Neutrophil (primary cell): ENCODE measurements at regions not wholly inside any gene's neighbourhood (a gene's known extent, or its start where the extent isn't known, plus 50 kb on each side); places are given as distances from the start of the nearest gene placed in this dataset.

Experiments
- H3K27ac ChIP-seq: fragments of 200-600 bp; sonication (generic); 2 replicates; pipeline ENCODE4 v1.5.1; 2016; ENCODE audit warnings: mild to moderate bottlenecking, moderate library complexity
- H3K27me3 ChIP-seq: fragments of 200-600 bp; sonication (generic); 2 replicates; pipeline ENCODE4 v1.6.0; 2016; ENCODE audit warnings: mild to moderate bottlenecking
- H3K36me3 ChIP-seq: fragments of 200-600 bp; sonication (generic); 2 replicates; pipeline ENCODE4 v1.5.1; 2017
- H3K4me1 ChIP-seq, 2 experiments: fragments of 200-600 bp in 1 of 2; sonication (generic) in 1 of 2; 1 replicate in 1 of 2; 2 replicates in 1 of 2; pipeline versions ENCODE4 v1.5.1 to v1.6.1; 2013 to 2016; ENCODE audit warnings: low read depth in 1 of 2, low read length in 1 of 2, mild to moderate bottlenecking in 1 of 2, moderate library complexity in 1 of 2; ENCODE audit not compliant: control insufficient read depth in 1 of 2, insufficient read depth in 1 of 2
- H3K4me3 ChIP-seq, 2 experiments: fragments of 200-600 bp in 1 of 2; sonication (generic) in 1 of 2; 1 replicate in 1 of 2; 2 replicates in 1 of 2; pipeline ENCODE4 v1.5.1; 2013 to 2016; ENCODE audit warnings: low read depth in 1 of 2, low read length in 1 of 2, mild to moderate bottlenecking in 1 of 2, moderate library complexity in 1 of 2
- H3K9me3 ChIP-seq: fragments of 200-600 bp; sonication (generic); 2 replicates; pipeline ENCODE4 v1.5.1; 2016
- TF ChIP-seq, protein P1 (sequence below): fragments of 200-600 bp; sonication (generic); IDR thresholded peaks from 2 replicates; pipeline ENCODE4 v1.5.1; 2016; ENCODE audit warnings: antibody characterized with exemption

DNA sequence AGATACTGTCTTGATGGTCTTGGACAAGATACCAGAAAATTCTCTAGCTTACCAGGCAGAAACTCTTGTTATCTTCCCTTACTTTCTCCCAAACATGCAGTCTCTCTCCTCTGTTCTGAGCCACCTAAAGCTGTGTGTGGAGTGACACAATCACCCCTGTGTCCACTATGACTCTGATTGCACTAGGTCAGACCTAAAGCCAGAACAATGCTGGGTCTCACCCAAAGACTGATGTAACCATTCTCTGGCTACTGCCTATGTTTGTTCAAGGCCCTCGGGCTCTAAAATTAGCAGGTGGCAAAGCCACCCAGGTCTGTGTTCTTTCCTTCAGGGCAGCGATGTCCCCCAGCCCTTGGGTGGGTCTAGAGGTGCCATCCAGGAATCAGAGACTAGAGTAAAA lies 200.5 kb downstream of the KCNA4 start:
- Histone ChIP-seq H3K27me3 (no peaks in the 10 kb centered on the region), H3K4me3 (no peak overlapping the region), H3K9me3 (no peaks in the 10 kb centered on the region), H3K27ac (no peak overlapping the region), H3K36me3 (no peaks in the 10 kb centered on the region), H3K4me1 (no peaks in the 10 kb centered on the region)
- TF ChIP-seq, protein P1, sequence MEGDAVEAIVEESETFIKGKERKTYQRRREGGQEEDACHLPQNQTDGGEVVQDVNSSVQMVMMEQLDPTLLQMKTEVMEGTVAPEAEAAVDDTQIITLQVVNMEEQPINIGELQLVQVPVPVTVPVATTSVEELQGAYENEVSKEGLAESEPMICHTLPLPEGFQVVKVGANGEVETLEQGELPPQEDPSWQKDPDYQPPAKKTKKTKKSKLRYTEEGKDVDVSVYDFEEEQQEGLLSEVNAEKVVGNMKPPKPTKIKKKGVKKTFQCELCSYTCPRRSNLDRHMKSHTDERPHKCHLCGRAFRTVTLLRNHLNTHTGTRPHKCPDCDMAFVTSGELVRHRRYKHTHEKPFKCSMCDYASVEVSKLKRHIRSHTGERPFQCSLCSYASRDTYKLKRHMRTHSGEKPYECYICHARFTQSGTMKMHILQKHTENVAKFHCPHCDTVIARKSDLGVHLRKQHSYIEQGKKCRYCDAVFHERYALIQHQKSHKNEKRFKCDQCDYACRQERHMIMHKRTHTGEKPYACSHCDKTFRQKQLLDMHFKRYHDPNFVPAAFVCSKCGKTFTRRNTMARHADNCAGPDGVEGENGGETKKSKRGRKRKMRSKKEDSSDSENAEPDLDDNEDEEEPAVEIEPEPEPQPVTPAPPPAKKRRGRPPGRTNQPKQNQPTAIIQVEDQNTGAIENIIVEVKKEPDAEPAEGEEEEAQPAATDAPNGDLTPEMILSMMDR: no peak

DNA sequence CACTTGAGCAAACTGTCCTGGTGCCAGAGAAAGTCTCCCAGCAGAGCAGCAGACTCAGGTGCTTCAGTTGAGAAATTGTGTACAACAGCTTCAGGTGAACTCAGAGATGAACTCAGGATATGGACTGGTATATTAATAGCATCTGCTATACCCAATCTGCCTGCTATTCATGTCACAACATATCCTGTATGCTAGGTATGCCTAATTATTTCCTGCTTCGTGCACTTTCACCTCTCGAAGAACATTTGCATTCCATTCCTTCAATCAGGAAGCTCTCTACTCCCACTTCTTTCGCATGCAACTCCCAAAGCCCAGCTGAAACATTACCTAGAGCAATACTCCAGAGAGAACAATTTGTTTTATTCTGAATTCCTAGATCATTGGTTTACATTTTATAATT lies 207.7 kb downstream of the KCNA4 start:
- no peak overlapping the region for H3K4me3 ChIP-seq
- no peaks in the 10 kb centered on the region for H3K9me3 ChIP-seq
- H3K4me1 ChIP-seq: no peaks in the 10 kb centered on the region
- H3K36me3 ChIP-seq: no peaks in the 10 kb centered on the region
- TF ChIP-seq, protein P1: no peak
- no peaks in the 10 kb centered on the region for H3K27me3 ChIP-seq
- H3K27ac ChIP-seq: no peak overlapping the region

DNA sequence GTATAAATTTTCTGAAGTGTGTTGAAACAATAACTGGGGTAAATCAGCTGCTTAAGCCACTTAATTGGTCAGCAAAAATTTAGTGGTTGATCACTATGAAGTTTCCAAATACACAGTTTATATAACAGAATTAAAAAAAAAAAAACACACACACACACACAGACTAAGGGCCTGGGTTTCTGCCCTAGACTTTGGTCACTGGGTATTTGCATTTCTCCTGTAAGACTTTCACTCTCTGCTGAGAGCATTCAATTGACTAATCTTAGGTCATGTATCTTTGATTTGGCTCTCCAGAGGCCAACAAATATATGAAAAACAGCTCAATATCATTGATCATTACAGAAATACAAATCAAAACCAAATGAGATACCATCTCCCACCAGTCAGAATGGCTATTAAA lies 214.3 kb downstream of the KCNA4 start:
- no peaks in the 10 kb centered on the region for H3K4me1 ChIP-seq
- H3K27ac ChIP-seq: no peak overlapping the region
- no peaks in the 10 kb centered on the region for H3K36me3 ChIP-seq
- no peak overlapping the region for H3K4me3 ChIP-seq
- no peaks in the 10 kb centered on the region for H3K27me3 ChIP-seq
- H3K9me3 ChIP-seq: no peaks in the 10 kb centered on the region
- TF ChIP-seq, protein P1: no peak

DNA sequence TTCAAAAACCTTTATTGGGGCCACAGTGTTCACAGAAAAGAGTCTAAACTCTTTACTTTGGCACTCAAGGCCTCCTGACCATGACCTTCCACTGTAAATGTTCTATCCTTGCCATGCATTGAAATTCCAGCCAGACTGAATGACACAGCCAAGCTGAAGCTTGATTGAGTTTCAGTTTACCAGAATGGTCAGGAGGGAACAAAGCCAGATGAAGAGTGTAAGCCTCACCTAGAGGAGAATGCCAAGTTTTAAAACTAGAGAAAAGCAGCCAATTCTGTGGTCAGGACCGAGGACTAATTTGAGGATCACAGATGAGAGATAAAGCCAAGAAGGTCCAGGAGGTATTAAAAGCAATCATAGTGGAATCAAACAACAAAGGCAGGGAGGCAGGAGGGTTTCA lies 215.3 kb downstream of the KCNA4 start:
- H3K4me1 ChIP-seq: no peaks in the 10 kb centered on the region
- H3K27ac ChIP-seq: no peak overlapping the region
- no peaks in the 10 kb centered on the region for H3K9me3 ChIP-seq
- TF ChIP-seq, protein P1: no peak
- no peaks in the 10 kb centered on the region for H3K36me3 ChIP-seq
- no peaks in the 10 kb centered on the region for H3K27me3 ChIP-seq
- no peak overlapping the region for H3K4me3 ChIP-seq

DNA sequence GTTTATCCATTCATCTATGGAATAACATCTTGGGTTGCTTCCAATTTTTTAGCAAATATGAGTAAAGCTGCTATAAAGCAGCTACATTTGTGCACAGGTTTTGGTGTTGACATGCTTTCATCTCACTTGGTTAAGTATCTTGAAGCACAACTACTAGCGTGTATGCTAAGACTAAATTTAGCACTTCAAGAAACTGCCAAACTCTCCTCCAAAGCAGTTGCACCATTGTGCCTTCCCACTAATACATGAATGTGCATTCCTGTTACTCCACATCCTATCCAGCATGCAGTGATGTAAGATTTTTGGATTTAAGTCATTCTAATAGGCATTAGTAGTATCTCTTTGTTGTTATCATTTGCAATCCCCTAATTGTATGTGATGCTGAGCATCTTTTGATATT lies 230.7 kb downstream of the KCNA4 start:
- TF ChIP-seq, protein P1: no peak

DNA sequence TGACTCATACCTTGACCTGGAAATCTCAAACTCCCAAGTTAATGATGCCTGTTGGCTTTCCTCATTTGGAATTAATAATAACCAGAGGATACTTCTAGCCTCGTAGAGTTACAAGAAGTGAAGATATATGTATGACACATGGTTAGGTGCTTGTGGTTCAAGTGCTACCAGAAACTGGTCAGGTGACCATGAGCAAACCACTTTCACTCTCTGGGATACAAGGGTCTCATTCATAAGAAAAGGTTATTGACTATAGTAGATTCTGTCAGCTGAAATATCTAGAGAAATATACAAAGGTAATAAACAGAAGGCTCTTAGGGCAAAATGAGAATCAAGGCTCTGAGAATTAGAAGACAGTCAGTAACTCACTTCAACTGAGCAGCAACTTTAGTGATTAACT lies 233.3 kb downstream of the KCNA4 start:
- Histone ChIP-seq H3K27me3 (no peaks in the 10 kb centered on the region), H3K4me1 (no peaks in the 10 kb centered on the region), H3K4me3 (no peak overlapping the region), H3K9me3 (no peaks in the 10 kb centered on the region), H3K27ac (no peak overlapping the region), H3K36me3 (no peaks in the 10 kb centered on the region)
- TF ChIP-seq, protein P1: no peak

More for the DNA sequence above, 230.7 kb downstream of the KCNA4 start:
- H3K27me3 ChIP-seq: no peaks in the 10 kb centered on the region
- H3K36me3 ChIP-seq: no peaks in the 10 kb centered on the region
- H3K9me3 ChIP-seq: no peaks in the 10 kb centered on the region
- H3K27ac ChIP-seq: no peak overlapping the region
- no peaks in the 10 kb centered on the region for H3K4me1 ChIP-seq
- H3K4me3 ChIP-seq: no peak overlapping the region
